Right forelimb (tissue), 1 donor: ENCODE measurements at regions not wholly inside any gene's neighbourhood (a gene's known extent, or its start where the extent isn't known, plus 50 kb on each side); places are given as distances from the start of the nearest gene placed in this dataset.

Experiments
- DNase-seq: peaks from one replicate; pipeline ENCODE4 v3.0.0-alpha.2; 2018

DNA sequence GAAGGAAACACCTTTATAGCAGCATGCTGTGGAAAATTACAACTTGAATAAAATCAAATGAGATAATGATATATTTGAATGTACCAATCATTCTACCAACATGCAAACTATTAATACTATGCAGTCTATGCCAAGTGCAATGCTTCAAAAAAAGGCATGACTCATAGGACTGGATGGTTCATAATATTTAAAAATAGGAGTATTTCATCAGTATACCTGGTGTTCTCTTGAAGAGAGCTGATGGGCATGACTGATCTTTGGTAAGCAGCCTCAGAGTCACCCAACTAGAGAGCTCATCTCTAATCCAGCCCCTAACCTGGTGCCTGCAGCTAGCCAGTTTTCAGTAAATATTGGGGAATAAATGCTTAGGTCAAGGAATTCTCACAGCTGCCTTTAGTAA, 434.7 kb upstream of the ARRDC4 start:
- no peak for DNase-seq

DNA sequence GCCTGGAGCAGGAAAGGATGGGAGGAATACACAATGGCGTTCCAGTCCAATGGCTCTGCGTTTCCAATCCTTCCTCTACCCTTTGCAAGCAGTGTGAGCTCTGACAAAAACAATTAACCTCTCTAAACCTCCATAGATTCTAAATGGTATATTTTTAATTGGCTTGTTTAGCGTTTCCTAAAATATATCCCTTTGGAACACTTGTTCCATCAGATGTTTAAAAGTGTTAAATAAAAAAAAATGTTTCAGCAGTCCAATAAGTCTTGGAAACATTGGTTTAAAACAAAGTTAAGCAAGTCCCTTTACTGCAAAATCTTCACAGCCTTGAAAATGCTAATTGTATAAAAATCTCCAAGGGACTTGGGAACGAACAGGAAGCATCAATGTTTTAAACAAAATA, 432.3 kb upstream of the ARRDC4 start:
- DNase-seq: no peak

DNA sequence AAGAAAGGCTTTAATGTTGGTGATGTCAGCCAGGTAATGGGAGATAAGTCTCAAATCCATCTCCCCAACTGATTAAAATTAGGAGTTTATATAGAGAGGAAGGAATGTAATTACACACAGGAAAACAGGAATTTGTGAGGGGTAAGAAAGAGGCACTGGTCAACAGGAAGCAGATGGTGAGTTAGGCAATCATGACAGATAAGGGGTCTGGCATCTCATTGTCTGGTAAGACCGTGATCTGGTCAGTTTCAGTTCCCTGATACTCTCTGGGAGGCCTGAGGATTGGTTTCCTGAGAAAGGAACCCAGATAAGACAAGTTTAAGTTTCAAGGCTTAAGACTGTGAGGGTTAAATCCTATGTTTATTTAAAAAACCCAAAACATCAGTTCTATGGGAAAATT, 414.7 kb upstream of the ARRDC4 start:
- DNase-seq: no peak

DNA sequence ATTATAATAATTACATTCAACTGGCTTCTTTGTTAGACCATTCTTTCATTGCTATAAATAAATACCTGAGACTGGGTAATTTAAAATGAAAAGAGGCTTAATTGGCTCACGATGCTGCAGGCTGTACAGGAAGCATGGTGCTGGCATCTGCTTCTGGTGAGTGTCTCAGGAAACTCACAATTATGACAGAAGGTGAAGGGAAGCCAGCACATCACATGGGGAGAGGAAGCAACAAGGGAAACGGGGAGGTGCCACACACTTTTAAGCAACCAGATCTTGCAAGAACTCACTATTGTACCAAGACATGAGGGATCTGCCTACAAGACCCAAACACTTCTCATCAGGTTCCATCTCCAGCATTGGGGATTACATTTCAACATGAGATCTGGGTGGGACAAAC, 413.1 kb upstream of the ARRDC4 start:
- DNase-seq: no peak

DNA sequence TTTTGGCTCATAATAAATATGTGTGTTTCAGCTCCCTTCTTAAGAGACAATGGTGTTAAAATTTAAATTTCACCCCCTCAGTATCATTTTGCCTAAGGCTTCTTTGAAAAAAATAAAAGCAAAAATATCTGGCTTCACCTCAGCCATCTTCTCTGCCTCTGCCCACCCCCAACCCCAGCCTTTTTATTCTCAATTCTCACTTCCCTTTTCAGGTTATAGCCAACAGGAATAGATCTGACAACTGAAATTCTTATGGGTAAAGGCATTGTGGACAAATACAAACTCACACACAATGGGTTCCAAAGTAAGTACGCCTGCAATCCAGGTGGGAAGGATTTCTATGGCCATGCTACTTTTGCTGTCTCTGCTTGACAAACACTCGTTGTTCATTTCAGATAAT, 399.0 kb upstream of the ARRDC4 start:
- DNase-seq: no peak

DNA sequence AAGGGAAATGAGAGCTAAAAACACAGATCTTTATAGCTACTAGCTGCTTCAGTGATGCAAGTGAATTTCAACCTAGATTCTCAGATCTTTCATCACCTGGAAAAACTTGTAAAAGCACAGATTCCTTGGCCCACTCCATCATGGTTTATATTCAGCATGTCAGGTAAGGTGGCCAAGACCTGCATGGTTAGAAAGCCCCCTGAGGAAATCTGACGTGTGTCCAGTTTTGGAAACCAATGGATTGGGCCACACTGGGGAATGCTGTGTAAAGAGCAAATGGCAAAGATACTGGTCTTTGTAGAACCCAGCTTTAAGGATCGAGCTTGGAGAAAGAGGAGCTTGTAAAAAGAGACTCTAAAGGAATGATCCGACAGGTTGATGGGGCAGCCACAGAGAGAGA, 397.0 kb upstream of the ARRDC4 start:
- DNase-seq: no peak

DNA sequence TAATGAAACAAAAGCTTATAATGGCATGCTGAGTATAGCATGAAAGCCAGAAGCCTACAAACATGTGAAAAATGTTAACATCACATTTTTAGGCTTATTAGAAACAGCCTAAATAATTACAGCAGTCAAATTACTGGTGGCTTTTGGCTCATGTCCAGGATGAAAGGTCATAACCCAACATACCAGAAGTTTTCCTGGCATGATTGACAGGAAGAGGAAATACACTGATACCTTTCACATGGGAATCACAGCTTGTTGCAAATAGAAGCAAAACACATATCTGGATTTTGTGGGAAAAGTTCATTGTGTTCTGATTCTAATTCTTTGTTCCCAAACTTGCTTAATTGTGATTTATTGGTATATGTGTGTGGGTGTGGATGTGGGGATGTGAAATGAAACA, 393.5 kb upstream of the ARRDC4 start:
- DNase-seq: no peak

DNA sequence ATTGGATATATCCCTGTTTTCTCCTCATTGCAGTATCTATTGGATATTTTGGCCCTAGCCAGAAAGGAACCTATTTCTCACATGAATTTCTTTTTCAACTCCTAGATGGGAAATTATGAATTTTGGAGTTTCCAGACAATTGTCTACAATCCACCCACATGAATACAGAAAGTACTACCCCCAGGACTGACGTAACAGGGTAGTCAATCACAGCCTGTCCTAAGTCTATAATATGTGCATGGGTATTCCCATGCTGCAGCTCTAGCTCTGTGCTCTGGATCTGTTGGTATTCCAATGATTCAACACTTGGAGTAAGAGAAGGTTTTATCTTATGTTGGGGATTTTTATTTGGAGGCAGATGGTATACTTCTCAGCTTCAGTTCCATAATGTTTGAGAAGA, 393.1 kb upstream of the ARRDC4 start:
- DNase-seq: no peak

DNA sequence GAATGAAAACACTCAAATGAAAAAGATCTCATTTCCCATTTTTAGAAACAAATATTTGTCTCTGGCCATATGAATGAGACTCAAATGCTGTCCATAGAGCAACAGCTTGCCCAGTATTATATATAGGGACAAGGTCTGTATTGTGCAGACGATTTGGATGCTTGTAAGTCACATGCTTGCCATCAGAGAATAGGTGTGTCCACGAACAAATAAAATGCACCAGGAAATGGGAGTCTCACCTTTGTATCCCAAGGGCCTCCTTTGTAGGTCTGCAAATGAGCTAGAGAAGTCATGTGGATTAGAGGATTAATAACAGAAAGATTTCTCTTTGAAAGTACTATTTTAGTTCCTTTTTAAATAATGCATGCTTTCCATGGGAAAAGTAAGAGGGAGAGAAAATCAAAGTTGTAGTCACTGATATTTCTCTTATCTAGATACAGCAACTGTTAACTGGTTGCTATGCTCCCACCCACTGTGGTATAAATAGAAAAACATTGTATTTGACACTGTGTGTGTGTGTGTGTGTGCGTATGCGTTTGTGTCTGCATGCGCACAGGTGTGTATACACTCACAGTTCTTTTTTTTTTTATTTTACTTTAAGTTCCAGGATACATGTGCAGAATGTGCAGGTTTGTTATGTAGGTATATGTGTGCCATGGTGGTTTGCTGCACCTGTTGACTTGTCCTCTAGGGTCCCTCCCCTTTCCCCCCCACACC, 383.4 kb upstream of the ARRDC4 start:
- no peak for DNase-seq

DNA sequence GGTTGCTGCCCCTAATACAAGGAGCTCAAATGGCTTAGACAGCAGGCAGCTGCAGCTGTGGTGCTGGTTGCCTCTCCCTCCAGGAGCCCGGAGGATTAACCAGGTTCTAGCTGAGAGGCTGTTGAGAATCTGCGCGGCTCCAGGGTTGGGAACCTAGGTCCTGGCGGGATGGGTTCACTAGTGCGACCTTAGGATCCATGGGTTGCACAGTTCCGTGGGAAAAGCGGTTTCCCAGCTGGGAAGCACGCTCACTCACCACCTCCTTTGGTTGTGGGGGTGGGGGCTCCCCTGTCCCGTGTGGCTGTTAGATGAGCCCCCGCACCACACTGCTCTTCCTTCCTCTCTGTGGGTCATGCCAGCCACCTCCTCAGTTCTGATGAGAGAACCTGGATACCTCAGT, 375.1 kb upstream of the ARRDC4 start:
- no peak for DNase-seq

DNA sequence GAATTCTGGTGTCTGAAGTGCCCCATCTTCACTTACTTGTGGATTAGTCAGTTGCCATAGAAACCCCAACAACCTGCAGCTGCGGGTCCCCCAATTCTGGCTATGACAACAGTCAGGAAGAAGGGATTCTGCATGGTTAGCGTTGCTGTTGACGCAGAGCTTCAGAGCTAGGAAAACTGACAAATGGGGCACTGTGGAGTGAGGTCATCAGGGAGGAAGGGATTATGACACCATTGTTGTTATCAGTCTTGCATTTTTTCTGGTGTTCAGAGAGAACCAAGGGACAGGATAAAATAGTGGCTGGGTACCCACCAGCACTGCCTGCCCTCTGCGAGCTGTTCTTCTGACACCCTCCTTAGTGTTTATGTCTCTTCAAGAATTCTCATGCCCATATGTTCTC, 367.7 kb upstream of the ARRDC4 start:
- DNase-seq: no peak

DNA sequence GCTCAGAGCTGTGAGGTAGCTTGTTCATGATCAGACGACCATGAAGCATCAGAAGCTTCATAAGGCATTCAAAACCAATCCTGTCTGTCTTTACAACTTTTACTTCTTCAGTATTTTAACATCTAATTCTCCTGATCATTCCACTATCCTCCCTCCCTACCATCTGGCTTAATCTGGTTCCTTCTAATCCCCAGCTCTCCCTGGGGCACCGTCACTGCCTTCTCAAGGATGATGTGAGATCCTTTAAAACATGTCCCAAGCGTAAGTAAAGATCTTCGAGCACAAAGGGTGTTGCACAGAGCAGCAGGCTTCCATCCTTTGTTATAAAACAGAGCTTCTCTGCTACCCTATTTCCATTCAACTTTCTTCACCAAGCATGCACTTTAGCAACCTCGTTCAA, 362.7 kb upstream of the ARRDC4 start:
- DNase-seq: no peak

DNA sequence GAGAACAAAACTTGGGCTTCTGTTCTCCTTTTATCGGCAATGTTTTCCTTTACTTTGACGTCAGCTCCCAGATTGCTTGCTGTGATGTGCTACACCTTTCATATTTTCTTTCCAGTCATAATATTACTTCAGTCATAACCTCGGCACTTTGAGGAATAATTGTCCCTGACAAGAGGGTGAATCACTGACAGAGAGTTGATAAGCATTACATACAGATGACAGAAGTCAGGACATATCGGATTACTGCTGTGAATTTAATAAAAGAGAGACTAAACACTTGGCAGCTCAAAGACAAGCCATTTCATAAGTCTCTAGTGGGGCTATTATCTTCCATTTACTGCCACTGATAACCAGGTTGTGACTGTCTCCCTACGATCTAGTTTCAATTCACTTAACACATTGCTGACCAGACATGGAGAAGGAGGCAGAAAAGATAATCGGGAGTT, 362.1 kb upstream of the ARRDC4 start:
- no peak for DNase-seq

DNA sequence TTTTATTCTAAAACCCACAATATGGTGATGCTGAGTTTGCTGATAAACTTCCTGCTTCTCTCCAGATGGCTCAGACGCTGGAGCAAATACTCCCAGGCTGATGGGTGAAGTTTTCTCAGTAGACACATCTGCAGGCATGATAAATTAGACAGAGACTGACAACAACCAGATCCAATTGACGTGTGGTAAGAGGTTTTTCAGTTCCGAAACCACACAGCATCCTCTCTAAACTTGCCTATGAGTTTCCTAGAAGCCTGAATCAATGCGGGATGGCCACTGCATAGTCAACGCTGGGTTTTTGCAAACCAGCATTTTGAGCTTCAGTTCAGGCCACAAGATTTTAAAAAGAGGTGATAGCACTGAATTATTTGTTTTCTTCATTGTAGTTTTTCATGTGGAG, 360.3 kb upstream of the ARRDC4 start:
- no peak for DNase-seq

DNA sequence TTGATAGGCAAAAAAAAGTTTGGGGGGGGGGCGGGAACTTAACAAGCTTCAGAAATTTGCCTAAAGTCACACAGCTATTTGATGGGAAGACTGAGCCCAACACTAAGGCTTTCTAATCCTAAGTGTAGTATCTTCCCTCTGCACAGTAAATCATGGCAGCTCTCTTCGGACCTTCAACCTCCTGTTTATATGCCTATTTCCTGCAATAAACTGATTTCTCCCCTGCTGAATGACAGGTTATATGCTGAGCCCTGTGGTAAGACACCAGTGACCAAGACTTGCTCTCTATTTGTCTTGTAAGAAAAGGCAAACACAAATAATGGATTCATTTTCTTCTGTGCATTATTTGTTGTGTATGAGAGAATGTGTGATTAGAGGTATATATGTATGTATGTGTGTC, 355.8 kb upstream of the ARRDC4 start:
- DNase-seq: no peak

DNA sequence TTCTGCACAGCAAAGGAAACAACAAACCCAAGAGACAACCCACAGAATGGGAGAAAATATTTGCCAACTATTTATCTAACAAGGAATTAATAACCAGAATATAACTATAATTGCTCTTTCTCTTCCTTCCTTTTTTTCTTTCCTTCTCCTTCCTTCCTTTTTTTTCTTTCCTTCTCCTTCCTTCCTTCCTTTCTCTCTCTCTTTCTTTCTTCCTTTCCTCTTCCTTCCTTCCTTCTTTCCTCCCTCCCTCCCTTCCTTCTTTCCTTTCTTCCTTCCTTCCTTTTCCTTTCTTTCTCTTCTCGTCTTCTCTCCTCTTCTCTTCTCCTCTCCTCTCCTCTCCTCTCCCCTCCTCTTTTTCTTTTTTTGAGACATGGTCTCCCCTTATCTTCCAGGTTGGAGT, 345.4 kb upstream of the ARRDC4 start:
- no peak for DNase-seq

DNA sequence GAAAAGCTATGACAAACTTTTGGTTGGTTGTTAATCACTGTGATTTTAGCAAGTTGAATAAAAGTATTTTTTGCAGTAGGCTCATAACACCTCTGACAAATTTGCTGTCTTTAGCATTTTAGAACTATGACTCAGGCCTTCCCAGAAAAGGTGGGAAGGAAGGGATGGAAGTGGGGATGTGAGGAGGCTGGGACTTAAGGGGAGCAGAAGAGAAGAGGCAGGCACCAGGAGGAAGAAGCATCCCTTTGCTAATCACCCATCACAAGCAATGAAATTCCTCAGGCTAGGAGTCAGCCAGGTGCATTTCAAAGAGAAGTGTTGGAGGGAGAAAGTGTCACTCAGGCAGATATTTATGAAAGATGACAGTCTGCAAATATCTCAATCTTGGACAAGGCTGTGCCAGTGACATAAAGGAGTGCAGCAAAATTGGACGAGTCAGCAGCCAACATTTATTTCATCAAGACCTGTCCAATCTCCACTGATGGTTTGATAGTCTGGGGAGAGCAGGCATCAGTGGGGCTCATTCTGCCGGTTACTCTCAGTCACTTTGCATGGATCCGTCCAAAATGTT, 337.3 kb upstream of the ARRDC4 start:
- DNase-seq: no peak

DNA sequence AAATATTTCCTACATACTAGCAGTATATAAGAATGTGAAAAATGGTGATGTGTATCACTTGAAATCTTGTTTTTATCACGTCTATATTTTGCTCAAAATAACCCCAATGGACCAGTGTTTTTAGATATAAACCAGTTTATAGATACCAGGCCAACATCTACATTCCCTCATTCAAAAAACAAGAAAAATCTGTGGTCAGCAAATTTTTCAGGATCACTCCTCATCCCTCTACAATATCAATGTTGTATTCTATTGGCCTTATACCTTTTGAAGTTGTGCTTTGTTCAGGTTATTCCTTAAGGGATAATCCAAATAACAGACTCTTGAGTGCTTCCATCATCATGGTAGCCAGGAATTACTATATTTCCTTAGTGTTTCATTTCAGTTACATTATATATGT, 332.9 kb upstream of the ARRDC4 start:
- no peak for DNase-seq

DNA sequence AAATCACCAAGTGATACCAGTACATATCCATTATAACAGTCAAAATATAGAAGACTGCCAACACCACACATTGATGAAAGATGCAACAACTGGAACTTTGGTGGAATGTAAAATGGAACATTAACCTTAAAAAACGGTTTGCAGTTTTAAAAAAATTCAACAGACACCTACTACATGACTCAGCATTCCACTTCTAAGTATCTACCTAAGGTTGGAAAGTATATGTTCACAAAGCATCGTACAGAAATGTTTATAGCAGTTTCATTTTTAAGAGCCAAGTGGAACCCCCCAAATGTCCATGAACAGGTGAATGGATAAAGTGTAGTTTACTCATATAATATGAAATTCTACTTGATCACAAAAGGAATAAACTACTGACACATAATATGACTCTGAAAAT, 314.7 kb upstream of the ARRDC4 start:
- no peak for DNase-seq

DNA sequence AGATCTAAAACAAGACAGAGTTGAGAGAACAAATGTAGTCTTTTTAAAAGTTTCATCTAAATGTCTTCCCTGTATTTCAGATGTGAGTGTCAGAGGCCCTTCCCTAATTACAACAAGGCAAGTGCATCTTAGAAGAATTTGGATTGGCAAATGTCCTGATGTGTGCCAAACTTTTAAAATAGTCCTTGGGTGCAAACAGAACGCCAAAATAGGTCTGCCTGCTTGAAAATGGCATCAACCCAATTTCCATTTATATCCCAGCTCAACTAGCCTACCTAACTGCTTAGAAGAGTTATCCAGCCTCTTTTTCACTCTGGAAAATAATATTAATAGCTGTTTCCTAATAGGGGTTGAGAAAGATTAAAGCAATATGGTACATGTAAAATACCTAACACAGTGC, 311.8 kb upstream of the ARRDC4 start:
- DNase-seq: no peak

DNA sequence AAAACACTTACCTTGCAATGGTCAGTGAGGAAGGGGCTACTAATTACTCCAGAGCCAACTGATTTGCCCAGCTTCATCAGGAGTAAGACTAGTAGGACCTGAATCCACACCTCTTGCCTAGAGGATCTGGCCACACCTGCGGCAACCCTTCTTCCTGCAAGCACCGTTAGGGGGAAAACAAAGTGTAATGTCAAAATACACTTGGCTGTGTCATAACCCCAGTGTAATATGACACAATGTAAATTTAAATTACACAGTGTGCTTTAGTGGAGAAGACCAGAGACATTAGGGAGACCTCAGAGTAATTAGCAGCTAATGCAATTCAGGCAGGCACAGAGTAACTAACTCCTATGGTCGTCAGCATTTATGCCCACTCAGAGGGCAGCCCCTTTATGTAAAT, 308.5 kb upstream of the ARRDC4 start:
- DNase-seq: no peak

DNA sequence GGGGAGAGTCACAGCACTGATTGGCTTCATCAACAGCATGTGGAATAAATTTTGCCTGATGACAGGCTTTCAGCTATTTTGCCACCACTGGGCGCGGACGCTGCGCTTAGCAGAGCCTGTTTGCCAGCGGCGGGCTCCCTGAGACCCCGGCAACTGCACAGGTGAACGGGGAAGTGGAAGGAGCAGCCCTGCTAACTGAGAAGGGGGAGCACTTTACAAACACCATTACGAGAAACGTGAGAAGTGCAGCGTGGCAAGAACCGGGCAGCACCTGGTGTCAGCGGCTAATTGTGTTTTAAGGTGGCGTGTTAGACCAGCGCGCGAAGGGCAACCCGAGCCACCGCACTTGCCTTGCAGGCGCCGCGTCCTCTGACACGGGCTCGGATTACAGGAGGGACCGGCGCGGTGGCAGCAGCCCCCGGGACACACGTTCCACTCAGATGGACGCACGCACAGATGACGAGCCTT, 307.8 kb upstream of the ARRDC4 start:
- no peak for DNase-seq

DNA sequence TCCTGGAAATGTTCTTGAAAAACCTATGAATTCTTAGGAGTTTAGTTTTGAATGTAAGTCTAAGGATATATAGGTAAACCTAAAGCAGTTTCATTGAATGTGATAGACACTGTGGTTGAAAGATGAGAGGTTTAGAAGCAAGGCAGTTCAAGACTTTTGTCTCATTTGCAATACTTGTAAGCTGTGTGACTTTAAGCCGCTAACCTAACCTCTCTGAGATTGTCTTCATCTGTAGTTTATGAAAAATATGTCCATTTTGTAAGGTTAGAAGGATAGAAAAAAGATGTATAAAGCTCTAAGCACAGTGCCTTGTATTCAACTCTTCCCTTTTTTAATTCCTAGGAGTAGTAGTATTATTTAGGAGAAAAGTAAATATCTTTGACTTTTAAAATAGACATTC, 306.6 kb upstream of the ARRDC4 start:
- DNase-seq: no peak

DNA sequence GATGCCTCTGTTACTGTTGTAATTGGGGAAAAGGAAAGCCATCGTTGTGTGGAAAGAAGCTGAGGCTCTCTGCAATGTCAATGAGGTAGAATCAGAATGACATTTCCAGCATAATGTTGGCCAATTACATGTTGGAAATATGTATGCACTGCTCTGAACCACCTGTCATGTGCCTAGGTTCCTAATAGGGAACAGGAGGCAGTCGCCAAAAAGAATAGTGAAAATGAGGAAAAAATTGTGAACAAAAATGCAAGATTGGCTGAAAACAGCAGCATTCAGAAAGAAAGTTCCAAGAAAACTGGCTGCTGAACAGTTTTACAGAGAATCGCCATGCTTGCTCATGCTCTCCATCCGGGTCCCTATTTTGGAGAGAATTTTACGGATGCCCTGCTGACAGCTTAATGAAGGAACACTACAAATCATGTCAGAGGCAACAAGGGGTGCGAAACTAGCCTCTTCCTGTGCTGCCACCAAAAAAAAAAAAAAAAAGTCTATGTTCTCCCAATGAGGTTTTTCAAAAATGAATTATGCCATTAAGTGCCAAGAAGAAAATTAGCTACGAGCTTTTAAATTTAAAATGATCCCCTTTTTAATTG, 305.9 kb upstream of the ARRDC4 start:
- no peak for DNase-seq

DNA sequence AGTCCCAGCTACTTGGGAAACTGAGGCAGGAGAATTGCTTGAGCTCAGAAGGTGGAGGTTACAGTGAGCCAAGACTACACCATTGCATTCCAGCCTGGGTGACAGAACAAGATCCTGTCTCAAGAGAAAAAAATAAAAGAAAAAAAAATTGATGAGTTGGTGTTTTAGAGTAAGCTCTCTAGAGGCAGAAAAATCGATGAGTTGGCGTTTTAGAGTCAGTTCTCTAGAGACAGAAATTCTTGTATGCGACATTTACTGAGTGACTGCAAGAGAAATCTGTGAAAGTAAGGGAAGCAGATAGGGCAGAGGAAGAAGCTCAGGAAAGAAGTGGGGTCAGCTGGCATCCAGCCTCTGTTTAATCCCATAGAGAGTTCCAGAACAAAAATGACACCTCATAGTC, 298.7 kb upstream of the ARRDC4 start:
- DNase-seq: no peak
